ENCODE measurements at regions not wholly inside any gene's neighbourhood (a gene's known extent, or its start where the extent isn't known, plus 50 kb on each side); places are given as distances from the start of the nearest gene placed in this dataset.

DNA sequence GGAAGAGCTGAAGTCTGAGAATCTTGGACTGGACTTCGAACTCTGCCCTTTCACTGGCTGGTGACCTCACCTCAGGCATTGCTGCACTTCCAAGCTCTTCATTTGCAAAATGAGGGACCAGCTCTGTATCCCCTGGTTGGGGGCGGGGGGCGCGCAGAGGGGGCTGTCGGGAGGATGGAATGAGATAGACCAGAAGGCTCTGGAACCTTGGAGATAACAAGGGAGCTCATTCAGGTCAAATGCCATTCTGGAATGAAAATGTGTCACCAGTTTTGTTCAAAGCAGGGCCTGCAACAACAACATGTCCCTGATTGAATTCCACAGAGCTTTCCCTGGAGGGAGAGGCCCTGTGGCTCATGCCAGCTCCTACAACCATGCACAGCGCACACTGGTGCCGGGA, 370.5 kb downstream of the MN1 start:
- H3K36me3 ChIP-seq (ENCODE audit: control insufficient read depth, insufficient read depth, low read length), result no peaks in the 10 kb centered on the region
- H3K4me2 ChIP-seq (ENCODE audit: low read length), result no peak overlapping the region
- H2AFZ ChIP-seq, result no peak overlapping the region
- no peaks in the 10 kb centered on the region for H3K4me1 ChIP-seq
- no peaks in the 10 kb centered on the region for H3K27me3 ChIP-seq (ENCODE audit: control insufficient read depth, insufficient read depth, low read length)
- H3K4me3 ChIP-seq (ENCODE audit: low read depth, low read length), result no peak overlapping the region
- H3K79me2 ChIP-seq, result no peaks in the 10 kb centered on the region
- TF ChIP-seq, protein P1, sequence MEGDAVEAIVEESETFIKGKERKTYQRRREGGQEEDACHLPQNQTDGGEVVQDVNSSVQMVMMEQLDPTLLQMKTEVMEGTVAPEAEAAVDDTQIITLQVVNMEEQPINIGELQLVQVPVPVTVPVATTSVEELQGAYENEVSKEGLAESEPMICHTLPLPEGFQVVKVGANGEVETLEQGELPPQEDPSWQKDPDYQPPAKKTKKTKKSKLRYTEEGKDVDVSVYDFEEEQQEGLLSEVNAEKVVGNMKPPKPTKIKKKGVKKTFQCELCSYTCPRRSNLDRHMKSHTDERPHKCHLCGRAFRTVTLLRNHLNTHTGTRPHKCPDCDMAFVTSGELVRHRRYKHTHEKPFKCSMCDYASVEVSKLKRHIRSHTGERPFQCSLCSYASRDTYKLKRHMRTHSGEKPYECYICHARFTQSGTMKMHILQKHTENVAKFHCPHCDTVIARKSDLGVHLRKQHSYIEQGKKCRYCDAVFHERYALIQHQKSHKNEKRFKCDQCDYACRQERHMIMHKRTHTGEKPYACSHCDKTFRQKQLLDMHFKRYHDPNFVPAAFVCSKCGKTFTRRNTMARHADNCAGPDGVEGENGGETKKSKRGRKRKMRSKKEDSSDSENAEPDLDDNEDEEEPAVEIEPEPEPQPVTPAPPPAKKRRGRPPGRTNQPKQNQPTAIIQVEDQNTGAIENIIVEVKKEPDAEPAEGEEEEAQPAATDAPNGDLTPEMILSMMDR (IDR thresholded peaks at IDR 0.05), result no peak
- no peak overlapping the region for H3K9ac ChIP-seq
- H3K27ac ChIP-seq, result no peak overlapping the region
- no peaks in the 10 kb centered on the region for H3K9me3 ChIP-seq (ENCODE audit: control insufficient read depth, low read length)

DNA sequence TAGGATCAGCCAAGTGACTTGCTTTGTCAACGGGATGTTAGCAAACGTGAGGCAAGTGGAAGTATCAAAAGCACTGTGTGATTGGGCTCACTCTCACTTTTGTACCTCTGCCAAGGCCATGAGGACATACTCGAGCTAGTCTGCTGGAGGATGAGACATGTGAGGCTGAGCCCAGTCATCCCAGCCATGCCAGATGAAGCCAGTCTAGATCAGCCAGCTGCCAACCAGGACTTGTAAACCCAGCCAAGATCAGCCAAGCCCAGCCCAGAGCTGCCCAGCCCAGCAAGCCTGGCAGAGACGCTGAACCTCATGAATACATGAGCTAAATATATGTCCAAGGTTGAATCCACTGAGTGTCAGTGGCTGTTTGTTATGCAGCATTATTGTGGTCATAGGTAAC, 369.7 kb downstream of the MN1 start:
- Histone ChIP-seq H3K4me3 (ENCODE audit: low read depth, low read length) (no peak overlapping the region), H3K4me2 (ENCODE audit: low read length) (no peak overlapping the region), H3K36me3 (ENCODE audit: control insufficient read depth, insufficient read depth, low read length) (no peaks in the 10 kb centered on the region), H3K27me3 (ENCODE audit: control insufficient read depth, insufficient read depth, low read length) (no peaks in the 10 kb centered on the region), H3K9ac (no peak overlapping the region), H3K27ac (no peak overlapping the region), H3K79me2 (no peaks in the 10 kb centered on the region), H3K9me3 (ENCODE audit: control insufficient read depth, low read length) (no peaks in the 10 kb centered on the region), H2AFZ (no peak overlapping the region), H3K4me1 (no peaks in the 10 kb centered on the region)
- TF ChIP-seq, protein P1 (IDR thresholded peaks at IDR 0.05), result no peak

DNA sequence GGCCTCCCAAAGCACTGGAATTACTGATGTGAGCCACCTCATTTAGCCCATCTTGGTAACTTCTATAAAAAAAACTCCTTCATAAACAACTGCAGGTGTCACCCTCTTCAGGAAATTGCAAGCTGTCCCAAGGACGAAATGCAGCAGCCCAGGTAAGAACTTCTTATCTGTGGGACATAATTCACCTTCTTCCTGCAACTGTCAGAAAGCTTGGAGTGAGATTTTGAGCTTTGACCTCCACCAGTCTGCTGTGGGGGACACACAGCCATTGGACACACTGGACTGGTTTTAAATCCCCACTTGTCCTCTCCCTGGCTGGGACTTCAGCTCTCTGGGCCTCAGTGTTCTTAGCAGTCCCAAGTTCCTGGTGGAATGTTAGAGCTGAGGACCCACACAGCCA, 368.5 kb downstream of the MN1 start:
- no peaks in the 10 kb centered on the region for H3K79me2 ChIP-seq

DNA sequence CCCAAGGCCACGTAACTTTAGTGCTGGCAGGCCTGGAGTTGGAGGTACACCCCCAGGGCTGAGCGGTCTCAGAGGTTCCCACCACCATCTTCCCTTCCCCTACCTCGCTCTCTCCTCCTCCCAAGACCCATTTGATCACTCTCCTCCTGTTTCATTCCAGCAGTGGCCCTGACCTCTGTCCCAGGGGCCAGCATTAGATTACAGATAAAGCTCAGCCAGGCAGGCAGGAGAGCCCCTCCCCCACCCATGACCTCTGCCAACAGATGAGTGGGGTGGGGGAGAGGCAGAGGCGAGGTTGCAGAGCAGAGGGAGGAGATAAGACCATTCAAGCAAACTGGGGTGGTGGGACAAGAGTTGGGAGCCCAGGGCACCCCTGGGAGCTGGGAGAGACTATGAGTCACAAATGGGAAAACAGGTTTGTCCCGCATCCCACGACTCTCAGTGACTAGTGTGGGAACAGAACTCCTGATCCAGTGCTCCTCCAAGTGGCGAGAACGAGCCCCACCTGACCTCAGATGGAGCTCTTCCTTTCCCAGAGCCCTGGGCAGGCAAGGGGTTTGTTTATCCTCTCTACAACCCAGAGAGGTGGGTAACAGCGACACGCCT, 367.9 kb downstream of the MN1 start:
- TF ChIP-seq, protein P1 (IDR thresholded peaks at IDR 0.05), result no peak
- H3K4me2 ChIP-seq (ENCODE audit: low read length), result peak overlapping the region; percentile 1
- H3K9ac ChIP-seq, result no peak overlapping the region
- no peaks in the 10 kb centered on the region for H3K27me3 ChIP-seq (ENCODE audit: control insufficient read depth, insufficient read depth, low read length)
- H3K4me1 ChIP-seq, result no peaks in the 10 kb centered on the region
- no peaks in the 10 kb centered on the region for H3K79me2 ChIP-seq
- no peak overlapping the region for H3K27ac ChIP-seq
- H3K9me3 ChIP-seq (ENCODE audit: control insufficient read depth, low read length), result no peaks in the 10 kb centered on the region
- no peak overlapping the region for H3K4me3 ChIP-seq (ENCODE audit: low read depth, low read length)
- no peak overlapping the region for H2AFZ ChIP-seq
- H3K36me3 ChIP-seq (ENCODE audit: control insufficient read depth, insufficient read depth, low read length), result no peaks in the 10 kb centered on the region

More for the DNA sequence above, 368.5 kb downstream of the MN1 start:
- H3K27me3 ChIP-seq (ENCODE audit: control insufficient read depth, insufficient read depth, low read length), result no peaks in the 10 kb centered on the region
- TF ChIP-seq, protein P1 (IDR thresholded peaks at IDR 0.05), result no peak
- no peak overlapping the region for H3K9ac ChIP-seq
- no peak overlapping the region for H2AFZ ChIP-seq
- no peaks in the 10 kb centered on the region for H3K4me1 ChIP-seq
- no peaks in the 10 kb centered on the region for H3K36me3 ChIP-seq (ENCODE audit: control insufficient read depth, insufficient read depth, low read length)
- H3K4me2 ChIP-seq (ENCODE audit: low read length), result no peak overlapping the region
- no peaks in the 10 kb centered on the region for H3K9me3 ChIP-seq (ENCODE audit: control insufficient read depth, low read length)
- H3K4me3 ChIP-seq (ENCODE audit: low read depth, low read length), result no peak overlapping the region
- H3K27ac ChIP-seq, result no peak overlapping the region

DNA sequence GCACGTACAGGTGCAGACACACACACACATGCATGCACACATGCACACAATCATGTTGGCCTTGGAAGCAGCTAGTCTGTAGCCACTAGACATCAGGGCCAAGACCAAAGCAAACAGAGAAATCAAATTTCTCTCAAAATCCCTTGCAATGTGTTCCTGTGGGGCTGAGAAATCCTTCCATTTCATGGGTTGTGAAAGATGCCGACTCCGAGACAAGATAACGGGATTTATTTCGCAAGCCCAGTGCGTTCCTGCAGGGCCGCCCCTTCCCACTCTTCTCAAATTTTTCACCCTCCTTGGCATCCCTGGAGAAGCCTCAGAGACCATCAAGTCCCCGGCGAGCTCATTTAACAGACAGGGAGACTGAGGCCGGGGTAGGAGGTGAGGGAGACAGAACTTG, 366.7 kb downstream of the MN1 start:
- Histone ChIP-seq H3K9ac (no peak overlapping the region), H2AFZ (no peak overlapping the region), H3K4me2 (ENCODE audit: low read length) (no peak overlapping the region), H3K27me3 (ENCODE audit: control insufficient read depth, insufficient read depth, low read length) (no peaks in the 10 kb centered on the region), H3K79me2 (no peaks in the 10 kb centered on the region), H3K9me3 (ENCODE audit: control insufficient read depth, low read length) (no peaks in the 10 kb centered on the region), H3K27ac (no peak overlapping the region), H3K4me3 (ENCODE audit: low read depth, low read length) (no peak overlapping the region), H3K4me1 (no peaks in the 10 kb centered on the region), H3K36me3 (ENCODE audit: control insufficient read depth, insufficient read depth, low read length) (no peaks in the 10 kb centered on the region)
- TF ChIP-seq, protein P1 (IDR thresholded peaks at IDR 0.05), result no peak
